Esophagus muscularis mucosa (tissue), 3 donors: ENCODE measurements at regions not wholly inside any gene's neighbourhood (a gene's known extent, or its start where the extent isn't known, plus 50 kb on each side); places are given as distances from the start of the nearest gene placed in this dataset.

Source experiments
- POLR2A ChIP-seq: fragments of 450-650 bp; IDR thresholded peaks from one replicate; pipeline ENCODE4 v1.6.1; 2017; ENCODE audit warnings: antibody characterized with exemption, moderate library complexity, mild to moderate bottlenecking, low read depth
- POLR2AphosphoS5 ChIP-seq, 2 donors: sonication (generic); formaldehyde crosslinking; IDR thresholded peaks; one replicate each; pipeline ENCODE4 v1.6.1; 2017; ENCODE audit warnings: antibody characterized with exemption in 2 of 2
- TF ChIP-seq, protein P1 (sequence below), 3 experiments: fragments of 200-600 bp in 2 of 3; fragments of 450-650 bp in 1 of 3; sonication (generic) in 2 of 3; IDR thresholded peaks; one replicate each; pipeline ENCODE4 v1.5.1; 2017 to 2019; ENCODE audit warnings: antibody characterized with exemption in 3 of 3, mild to moderate bottlenecking in 2 of 3, moderate library complexity in 1 of 3

DNA sequence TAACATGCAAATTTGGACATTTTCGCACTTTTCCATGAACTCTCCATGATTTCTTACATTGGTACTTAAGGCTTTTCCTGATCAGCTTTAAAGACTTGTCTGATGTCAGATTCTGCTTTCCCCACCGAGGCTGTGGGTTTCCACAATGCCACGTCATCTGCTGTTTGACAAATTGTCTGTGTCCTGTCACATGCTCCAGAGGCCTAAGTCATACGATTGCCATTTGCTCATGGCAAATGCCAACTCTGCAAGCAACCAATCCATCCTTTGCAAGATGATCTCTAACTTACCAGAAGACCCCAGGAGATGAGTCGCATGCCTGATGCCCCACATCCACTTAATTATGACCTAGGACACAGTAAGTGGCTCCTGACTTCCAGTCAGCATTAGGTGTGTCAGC lies 556.5 kb downstream of the BMP2 start:
- TF ChIP-seq, protein P1, sequence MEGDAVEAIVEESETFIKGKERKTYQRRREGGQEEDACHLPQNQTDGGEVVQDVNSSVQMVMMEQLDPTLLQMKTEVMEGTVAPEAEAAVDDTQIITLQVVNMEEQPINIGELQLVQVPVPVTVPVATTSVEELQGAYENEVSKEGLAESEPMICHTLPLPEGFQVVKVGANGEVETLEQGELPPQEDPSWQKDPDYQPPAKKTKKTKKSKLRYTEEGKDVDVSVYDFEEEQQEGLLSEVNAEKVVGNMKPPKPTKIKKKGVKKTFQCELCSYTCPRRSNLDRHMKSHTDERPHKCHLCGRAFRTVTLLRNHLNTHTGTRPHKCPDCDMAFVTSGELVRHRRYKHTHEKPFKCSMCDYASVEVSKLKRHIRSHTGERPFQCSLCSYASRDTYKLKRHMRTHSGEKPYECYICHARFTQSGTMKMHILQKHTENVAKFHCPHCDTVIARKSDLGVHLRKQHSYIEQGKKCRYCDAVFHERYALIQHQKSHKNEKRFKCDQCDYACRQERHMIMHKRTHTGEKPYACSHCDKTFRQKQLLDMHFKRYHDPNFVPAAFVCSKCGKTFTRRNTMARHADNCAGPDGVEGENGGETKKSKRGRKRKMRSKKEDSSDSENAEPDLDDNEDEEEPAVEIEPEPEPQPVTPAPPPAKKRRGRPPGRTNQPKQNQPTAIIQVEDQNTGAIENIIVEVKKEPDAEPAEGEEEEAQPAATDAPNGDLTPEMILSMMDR (IDR thresholded peaks at IDR 0.05), result no peak
- TF ChIP-seq POLR2A, result no peak
- no peak for TF ChIP-seq POLR2AphosphoS5 (IDR thresholded peaks at IDR 0.05)
